ENCODE measurements at regions not wholly inside any gene's neighbourhood (a gene's known extent, or its start where the extent isn't known, plus 50 kb on each side); places are given as distances from the start of the nearest gene placed in this dataset.

GRCh38 chr13:82827724-82828123 is 1054.5 kb downstream of the SLITRK1 start:
- Histone ChIP-seq H3K79me2 (replicated peaks; ENCODE audit: insufficient read depth) (no peaks in the 10 kb centered on the region), H3K27ac (ENCODE audit: low read depth) (no peak overlapping the region), H3K27me3 (ENCODE audit: insufficient read depth) (no peaks in the 10 kb centered on the region), H3K4me2 (no peak overlapping the region), H3K9me2 (ENCODE audit: insufficient read depth) (no peaks in the 10 kb centered on the region), H3K4me3 (no peak overlapping the region), H3F3A (replicated peaks; ENCODE audit: low read depth) (no peaks in the 10 kb centered on the region), H3K4me1 (ENCODE audit: insufficient read depth) (no peaks in the 10 kb centered on the region), H4K20me1 (replicated peaks; ENCODE audit: insufficient read depth) (no peaks in the 10 kb centered on the region), H2AFZ (no peak overlapping the region), H3K36me3 (ENCODE audit: insufficient read depth) (no peaks in the 10 kb centered on the region)
- ATAC-seq = no peak
- Mint-ChIP-seq H3K27me3 (ENCODE audit: insufficient read depth, low read depth, poor library complexity) (no peaks in the 10 kb centered on the region), H3K36me3 (ENCODE audit: low read depth) (peaks cover 3% of the 10 kb centered on the region; the same call in 1 of the 3 replicates), H3K4me1 (no peaks in the 10 kb centered on the region), H3K27ac (no peak overlapping the region), H3K9me3 (peaks cover 8% of the 10 kb centered on the region), H3K4me3 (no peak overlapping the region)
- no peak for TF ChIP-seq NANOG (IDR thresholded peaks at IDR 0.05; ENCODE audit: borderline replicate concordance)
- no peak for TF ChIP-seq EZH2 (IDR thresholded peaks at IDR 0.05; ENCODE audit: low read depth, unreplicated experiment)
- no peak for TF ChIP-seq REST (IDR thresholded peaks at IDR 0.05; ENCODE audit: unreplicated experiment)
- TF ChIP-seq EZH2phosphoT487 (IDR thresholded peaks at IDR 0.05; ENCODE audit: unreplicated experiment) = no peak
- TF ChIP-seq ZNF114 (CRISPR knock-in tag; IDR thresholded peaks at IDR 0.05) = no peak
- no peak for TF ChIP-seq STAT1 (IDR thresholded peaks at IDR 0.05; ENCODE audit: unreplicated experiment)
- no peak for DNase-seq (ENCODE audit: low spot score)

- no peaks in the 10 kb centered on the region for H3K27me3 Mint-ChIP-seq (ENCODE audit: insufficient read depth, low read depth, poor library complexity)
- no peaks in the 10 kb centered on the region for H3K27me3 ChIP-seq (ENCODE audit: insufficient read depth)
- TF ChIP-seq POLR2AphosphoS5 (IDR thresholded peaks at IDR 0.05; ENCODE audit: low read depth) = no peak
- TF ChIP-seq JUNB (IDR thresholded peaks at IDR 0.05; ENCODE audit: unreplicated experiment) = no peak
- TF ChIP-seq REST (IDR thresholded peaks at IDR 0.05; ENCODE audit: unreplicated experiment) = no peak
- no peak for TF ChIP-seq STAT1 (IDR thresholded peaks at IDR 0.05; ENCODE audit: unreplicated experiment)
- no peak for TF ChIP-seq ZNF331 (CRISPR knock-in tag; IDR thresholded peaks at IDR 0.05; ENCODE audit: low read depth)
- TF ChIP-seq CTCF (conservative IDR thresholded peaks at IDR 0.05; ENCODE audit: low read depth in 2 of 2) = no peak
- TF ChIP-seq CREB1 (CRISPR knock-in tag; IDR thresholded peaks at IDR 0.05; ENCODE audit: low read depth) = no peak
- no peaks in the 10 kb centered on the region for H3F3A ChIP-seq (replicated peaks; ENCODE audit: low read depth)
- H3K4me2 ChIP-seq = no peak overlapping the region
- no peak overlapping the region for H2AFZ ChIP-seq
- no peak overlapping the region for H3K27ac ChIP-seq (ENCODE audit: low read depth)
- no peak overlapping the region for H3K27ac Mint-ChIP-seq
- no peaks in the 10 kb centered on the region for H3K79me2 ChIP-seq (replicated peaks; ENCODE audit: insufficient read depth)
- H3K36me3 ChIP-seq (ENCODE audit: insufficient read depth) = no peaks in the 10 kb centered on the region
- no peaks in the 10 kb centered on the region for H3K9me2 ChIP-seq (ENCODE audit: insufficient read depth)
- no peaks in the 10 kb centered on the region for H4K20me1 ChIP-seq (replicated peaks; ENCODE audit: insufficient read depth)
- H3K4me3 Mint-ChIP-seq = no peak overlapping the region
- 0 out of 3 replicates have a peak, but pooled peaks cover 3% of the 10 kb centered on the region for H3K36me3 Mint-ChIP-seq (ENCODE audit: low read depth)
- ATAC-seq = no peak
- H3K4me3 ChIP-seq = no peak overlapping the region
- peaks cover 8% of the 10 kb centered on the region for H3K9me3 Mint-ChIP-seq
- no peak for DNase-seq (ENCODE audit: low spot score)
- H3K4me1 ChIP-seq (ENCODE audit: insufficient read depth) = no peaks in the 10 kb centered on the region
- H3K4me1 Mint-ChIP-seq = no peaks in the 10 kb centered on the region
Measured at GRCh38 chr13:82822935-82823334, 1059.3 kb downstream of the SLITRK1 start.
